GM19438 (cell line): ENCODE measurements at regions not wholly inside any gene's neighbourhood (a gene's known extent, or its start where the extent isn't known, plus 50 kb on each side); places are given as distances from the start of the nearest gene placed in this dataset.
"Not testable (repeated sequence)": the region's sequence is repeated elsewhere in the genome, so short reads cannot be mapped to it uniquely, and the experiment has no call there.

Experiments
- ATAC-seq: cut with Tn5 transposase; IDR thresholded peaks from one replicate; pipeline ENCODE4 v1.9.1; 2021; ENCODE audit warnings: low read depth; ENCODE audit not compliant: unreplicated experiment

GRCh38 chr12:67891596-67891995 lies 97.7 kb upstream of the IFNG-AS1 start:
- ATAC-seq: no peak

GRCh38 chr12:67892259-67893021 lies 96.8 kb upstream of the IFNG-AS1 start:
- ATAC-seq: no peak

DNA sequence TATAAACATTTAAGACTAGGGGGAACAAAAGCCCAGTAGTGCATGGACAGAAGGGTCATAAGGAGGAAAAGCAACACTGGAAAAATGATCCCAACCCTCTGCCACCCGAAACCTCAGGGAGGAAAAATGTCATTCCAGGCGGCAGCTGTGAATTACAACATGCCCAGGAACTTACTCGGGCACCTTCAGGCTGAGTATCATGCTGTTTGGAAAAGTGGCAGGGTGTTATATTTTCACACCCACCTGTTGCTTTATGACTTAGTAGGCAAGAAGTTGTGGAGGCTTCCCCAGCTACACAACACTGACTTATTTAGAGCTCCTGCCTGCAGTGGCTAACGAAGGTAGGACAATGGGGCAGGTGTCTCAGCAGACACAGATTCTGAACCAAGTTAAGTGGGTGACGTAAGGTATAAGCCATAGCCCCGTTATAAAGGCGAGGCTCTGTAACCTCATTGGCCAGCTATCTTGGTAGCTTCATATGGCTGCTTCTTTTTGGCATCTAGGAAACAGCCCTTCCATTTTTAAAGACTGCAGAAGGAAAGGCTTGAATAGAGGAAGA lies 96.1 kb upstream of the IFNG-AS1 start:
- ATAC-seq: no peak

DNA sequence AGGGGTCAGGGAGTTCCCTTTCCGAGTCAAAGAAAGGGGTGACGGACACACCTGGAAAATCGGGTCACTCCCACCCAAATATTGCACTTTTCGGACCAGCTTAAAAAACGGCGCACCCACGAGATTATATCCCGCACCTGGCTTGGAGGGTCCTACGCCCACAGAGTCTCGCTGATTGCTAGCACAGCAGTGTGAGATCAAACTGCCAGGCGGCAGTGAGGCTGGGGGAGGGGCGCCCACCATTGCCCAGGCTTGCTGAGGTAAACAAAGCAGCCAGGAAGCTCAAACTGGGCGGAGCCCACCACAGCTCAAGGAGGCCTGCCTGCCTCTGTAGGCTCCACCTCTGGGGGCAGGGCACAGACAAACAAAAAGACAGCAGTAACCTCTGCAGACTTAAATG lies 88.8 kb upstream of the IFNG-AS1 start:
- not testable (repeated sequence) for ATAC-seq

GRCh38 chr12:67909091-67909531 lies 80.1 kb upstream of the IFNG-AS1 start:
- no peak for ATAC-seq

DNA sequence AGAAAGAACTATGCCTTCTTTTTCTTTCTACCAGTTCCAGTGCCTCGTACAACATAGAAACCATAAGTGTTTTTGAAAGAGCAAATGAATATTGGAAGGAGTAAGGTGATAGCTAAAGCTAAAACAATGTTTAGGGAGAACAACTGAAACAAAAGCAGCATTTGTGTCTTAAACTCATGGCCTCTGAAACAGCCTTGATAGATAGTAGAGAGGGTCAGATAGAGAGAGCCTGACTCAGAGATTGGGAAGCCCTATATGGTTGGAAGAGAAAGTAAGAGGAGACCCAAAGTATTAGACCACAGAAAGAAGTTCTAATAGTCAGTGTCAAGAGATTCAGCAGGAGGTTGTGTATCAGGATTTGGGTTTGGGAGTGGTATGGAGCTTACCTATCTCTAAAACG lies 79.6 kb upstream of the IFNG-AS1 start:
- no peak for ATAC-seq

DNA sequence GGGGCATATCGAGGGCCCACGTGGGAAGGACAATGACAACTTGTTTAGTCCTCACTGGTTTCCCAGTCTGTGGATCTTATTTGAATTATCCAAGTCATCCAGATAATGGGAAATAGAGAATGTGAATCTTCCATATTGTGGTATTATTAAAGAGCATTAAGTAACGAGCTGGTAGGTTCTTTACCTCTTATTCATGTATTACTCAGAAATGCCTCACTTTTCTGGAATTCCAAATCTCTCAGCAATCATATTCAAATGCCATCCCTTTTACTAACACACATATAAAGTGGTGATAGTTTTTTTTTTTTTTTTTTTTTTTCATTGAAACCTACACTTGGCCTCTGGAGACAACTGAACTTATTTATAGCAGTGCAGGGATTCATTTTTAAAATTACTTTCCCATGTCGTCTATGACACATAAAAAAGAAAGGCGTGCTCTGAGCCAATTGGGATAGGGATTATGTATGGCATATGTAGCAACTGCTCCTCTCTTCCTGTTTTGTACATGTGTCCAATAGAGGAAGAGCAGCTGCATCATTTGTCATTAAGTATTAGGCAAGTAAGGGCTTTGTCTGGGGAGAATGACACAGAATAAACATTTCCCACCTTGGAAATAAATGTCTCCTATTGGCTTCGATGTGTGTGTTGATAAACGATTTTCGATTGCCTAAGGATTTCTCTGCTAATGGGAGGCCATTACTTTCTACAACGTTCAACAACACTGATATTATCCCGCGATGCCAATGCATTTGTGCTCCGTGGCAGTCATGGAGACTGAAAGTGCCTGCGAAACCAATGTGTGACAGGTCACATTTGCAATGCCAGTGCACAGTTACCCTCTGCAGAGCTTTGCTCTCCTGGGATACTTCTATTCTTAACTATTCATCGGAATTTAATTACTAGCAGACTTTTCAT lies 78.6 kb upstream of the IFNG-AS1 start:
- ATAC-seq: no peak

DNA sequence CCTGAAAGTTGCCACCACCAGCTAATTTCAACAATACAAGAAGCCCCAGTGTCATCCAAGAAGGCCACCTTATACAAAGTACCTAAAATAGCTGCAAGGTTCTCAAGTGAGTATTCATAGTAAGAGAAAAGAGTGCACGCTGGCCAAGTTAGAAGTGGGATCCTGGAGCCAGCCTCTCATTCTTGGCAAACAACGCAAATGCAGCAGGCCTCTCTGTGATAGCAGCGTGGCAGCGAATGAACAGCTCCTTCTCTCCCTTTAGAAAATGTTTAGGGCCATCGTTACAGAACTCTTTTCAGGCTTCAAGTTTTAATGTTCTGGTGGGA lies 78.0 kb upstream of the IFNG-AS1 start:
- ATAC-seq: no peak

DNA sequence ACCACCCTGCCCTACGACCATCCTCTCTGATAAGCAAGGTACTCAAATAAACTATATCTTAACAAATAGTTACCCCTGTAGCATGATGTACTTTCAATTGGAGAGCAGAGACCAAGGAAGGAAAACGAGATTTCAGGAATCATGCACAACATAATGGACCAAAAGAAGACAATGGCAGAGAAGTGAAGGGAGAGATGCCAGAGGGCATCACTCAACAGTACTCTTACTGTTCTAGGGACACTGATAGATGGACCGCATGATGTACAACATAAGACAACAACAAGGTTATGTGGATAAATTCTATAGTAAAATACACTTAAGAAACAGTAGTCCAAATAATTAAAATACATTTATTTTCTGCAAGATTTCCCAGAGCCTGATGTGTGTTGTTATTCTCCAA lies 77.5 kb upstream of the IFNG-AS1 start:
- ATAC-seq: no peak

DNA sequence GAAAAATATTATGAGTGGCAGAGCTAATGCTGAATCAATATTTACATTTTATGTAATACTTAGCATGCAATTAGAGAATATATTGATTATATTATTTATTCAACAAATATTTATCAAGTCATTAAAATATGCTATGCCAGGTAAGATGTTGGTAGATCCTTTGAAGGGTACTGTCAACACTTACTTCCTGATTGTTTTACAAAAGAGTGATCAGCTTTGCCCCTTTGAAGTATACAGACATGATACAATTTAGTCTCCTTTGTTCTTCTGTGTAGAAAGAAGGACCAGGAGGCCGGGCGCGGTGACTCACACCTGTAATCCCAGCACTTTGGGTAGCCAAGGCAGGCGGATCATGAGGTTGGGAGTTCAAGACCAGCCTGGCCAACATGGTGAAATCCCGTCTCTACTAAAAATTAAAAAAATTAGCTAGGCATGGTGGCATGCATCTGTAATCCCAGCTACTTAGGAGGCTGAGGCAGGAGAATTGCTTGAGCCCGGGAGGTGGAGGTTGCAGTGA lies 73.9 kb upstream of the IFNG-AS1 start:
- no peak for ATAC-seq

- no peak for ATAC-seq
Observed at GRCh38 chr12:67916266-67916970, 72.8 kb upstream of the IFNG-AS1 start.

DNA sequence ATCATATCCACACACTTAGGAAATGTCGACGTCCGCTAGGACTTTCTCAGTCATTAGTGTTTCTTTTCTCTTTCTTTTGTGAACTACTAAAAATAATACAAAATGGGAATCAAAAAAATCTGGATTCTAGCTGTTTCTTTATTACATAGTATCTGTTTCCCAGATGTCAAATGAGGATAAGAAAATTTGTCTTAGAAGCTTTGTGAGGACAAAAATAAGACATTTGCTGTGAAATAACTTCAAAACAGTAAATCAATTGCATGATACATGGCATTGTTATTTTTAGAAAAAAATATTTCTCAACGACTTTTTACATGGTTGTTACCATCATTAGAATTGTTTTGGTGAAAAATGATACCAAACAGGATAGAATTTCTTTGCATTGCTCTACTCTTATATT lies 71.4 kb upstream of the IFNG-AS1 start:
- ATAC-seq: no peak

DNA sequence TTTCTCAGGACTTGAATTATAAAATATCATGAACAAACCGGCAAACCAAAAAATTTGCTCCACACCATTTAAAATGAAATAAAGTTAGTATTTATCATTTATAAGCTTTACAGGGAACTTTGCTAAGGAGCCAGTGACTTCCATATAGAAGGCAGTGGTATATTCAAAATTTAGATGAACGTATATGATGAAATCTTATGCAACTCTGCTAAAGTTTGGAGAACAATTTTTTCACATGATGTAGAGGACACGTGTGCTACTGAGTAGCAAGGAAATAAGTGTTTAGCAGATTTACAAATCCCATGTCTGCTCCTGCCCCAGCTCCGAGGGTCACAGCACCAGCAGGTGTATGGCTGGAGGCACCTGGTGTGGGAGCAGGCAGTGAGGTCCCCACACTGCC lies 70.8 kb upstream of the IFNG-AS1 start:
- ATAC-seq: no peak

- no peak for ATAC-seq
Observed at GRCh38 chr12:67919406-67919805, 69.8 kb upstream of the IFNG-AS1 start.

DNA sequence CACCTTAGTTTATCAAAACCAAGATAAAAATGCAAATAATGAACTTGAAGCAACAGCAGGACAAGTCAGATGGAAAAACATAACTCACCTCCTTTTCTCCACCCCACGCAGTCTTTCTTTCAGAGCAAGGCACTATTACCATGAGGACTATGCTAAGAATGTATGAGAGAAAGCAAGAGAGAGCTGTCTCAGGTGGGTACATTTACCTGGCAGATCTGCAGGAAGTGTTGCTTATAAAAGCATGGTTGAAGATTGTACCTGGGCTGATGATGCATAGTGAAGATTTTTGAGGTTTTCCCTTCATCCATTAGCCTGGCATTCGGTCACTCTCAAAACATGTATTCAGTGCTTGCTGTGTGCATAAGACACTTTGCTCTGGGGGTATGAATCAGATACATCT lies 68.8 kb upstream of the IFNG-AS1 start:
- no peak for ATAC-seq

DNA sequence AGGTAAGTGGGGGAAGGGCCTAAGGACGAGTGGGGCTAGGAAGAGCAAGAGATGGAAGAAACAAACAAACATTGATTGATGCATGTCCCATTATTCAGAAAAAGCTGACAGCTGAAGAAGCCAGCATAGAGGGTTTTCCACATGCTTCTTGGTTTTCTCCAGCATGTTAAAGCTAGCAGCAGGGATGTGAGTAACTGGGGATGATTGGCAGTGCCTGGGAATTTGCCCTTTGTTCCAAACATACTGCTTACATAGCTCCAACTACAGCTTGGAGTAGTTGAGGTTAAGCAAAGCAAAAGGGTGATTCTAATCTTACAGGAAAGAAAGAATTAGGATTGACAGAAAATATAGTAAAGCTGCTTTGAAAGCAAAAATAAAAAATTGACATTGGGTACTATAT lies 68.0 kb upstream of the IFNG-AS1 start:
- no peak for ATAC-seq

DNA sequence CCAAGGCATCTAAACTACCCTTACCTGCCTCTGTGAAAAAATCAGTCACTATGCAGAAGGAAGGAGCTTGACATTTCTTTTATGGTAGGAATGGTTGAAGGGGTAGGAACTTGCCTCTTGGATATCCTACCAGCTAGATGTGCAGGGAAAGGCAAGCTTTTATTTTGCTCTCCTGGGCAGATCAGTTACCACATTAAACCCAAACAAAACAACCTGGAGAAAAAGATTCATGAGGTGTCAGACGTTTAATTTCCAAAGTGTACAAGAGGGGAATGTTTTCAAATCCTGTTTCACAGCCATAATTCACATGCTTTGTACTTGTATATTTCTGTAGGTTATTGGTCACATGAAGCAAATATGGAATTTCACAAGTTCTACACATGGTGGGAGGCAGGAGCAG lies 67.0 kb upstream of the IFNG-AS1 start:
- ATAC-seq: no peak

GRCh38 chr12:67925077-67925476 lies 64.2 kb upstream of the IFNG-AS1 start:
- no peak for ATAC-seq

DNA sequence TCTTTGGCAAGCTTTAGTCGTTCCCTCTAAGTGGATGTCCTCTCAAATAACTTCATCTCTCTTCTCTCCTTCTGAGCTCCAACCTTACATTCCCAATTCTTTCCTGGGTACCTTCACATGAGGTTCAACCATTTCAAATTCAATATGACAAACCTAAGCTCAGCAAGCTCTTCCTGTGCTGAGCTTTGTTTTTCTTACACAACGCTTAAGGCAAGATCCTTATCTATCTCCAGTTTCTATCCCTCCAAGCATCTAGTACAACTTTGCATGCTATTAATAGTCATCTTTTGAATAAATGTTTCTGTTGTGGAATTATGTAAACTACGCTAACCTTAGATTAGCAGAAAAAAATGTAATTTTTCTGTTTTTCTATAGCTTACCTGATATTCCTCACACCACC lies 63.7 kb upstream of the IFNG-AS1 start:
- no peak for ATAC-seq

GRCh38 chr12:67926063-67926462 lies 63.2 kb upstream of the IFNG-AS1 start:
- no peak for ATAC-seq

- ATAC-seq: no peak
Observed at GRCh38 chr12:67927324-67927723, 61.9 kb upstream of the IFNG-AS1 start.
